ENCODE measurements at regions not wholly inside any gene's neighbourhood (a gene's known extent, or its start where the extent isn't known, plus 50 kb on each side); places are given as distances from the start of the nearest gene placed in this dataset.

DNA sequence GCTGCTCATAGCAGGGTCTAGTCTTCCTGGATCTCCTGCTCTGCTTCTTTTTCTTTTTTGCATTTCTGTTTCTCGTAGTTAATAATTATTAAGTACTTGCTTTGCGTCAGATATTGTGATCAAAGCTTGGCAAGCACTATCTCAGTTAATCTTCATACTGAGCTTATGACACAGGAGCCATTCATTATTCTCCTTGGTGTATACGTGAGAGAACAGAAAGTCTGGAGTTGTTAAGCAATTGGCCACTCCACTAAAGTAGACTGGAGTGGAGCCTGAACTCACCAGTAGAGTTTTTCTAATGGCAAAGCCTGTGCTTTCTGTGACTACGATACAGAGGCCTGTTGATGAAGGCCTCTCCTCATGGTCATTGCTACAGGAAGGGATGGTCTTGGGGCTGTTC is 285.9 kb downstream of the RFC3 start:
- in situ Hi-C loops (cut with HindIII; ENCODE audit: low sequenced_read_pairs), result no loop called here

DNA sequence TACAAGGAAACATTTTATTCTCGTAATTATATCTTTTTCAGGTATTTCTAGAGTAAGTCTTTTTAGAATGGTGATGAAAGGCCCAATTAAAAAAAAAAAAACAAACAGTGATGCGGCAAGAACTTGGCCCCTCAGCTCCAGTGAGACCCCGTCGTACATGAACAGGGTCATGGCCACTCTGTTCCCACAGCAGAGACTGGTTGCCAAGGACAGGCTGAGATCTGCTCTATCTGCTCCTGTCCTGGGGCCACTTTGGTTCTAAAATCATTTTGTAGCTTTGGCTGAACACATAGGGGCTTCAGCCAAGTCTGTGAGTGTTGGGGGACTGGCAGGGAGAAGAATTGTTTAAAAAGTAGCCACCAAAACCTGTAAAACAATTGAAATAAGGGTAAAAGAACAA is 286.9 kb downstream of the RFC3 start:
- in situ Hi-C loops (cut with HindIII; ENCODE audit: low sequenced_read_pairs), result no loop called here

DNA sequence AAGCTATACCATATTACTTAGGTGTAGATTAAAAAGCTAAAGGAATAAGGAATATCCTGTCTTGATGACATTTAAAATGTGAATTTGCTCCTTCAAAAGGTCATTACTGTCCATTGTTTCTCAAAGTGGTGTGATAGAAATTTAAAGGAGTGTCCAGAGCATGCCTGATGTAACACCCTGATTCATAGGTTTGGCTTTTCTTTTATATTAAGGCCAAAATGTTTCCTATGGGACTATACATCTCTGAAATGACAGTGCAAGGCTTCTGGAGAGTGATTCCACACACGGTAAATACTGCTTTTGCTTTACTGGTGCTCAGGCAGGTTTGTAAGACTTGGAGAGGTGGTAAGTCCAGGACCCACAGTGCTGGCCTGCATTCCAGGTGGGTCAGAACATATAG is 289.9 kb downstream of the RFC3 start:
- in situ Hi-C loops (cut with HindIII; ENCODE audit: low sequenced_read_pairs), result no loop called here

DNA sequence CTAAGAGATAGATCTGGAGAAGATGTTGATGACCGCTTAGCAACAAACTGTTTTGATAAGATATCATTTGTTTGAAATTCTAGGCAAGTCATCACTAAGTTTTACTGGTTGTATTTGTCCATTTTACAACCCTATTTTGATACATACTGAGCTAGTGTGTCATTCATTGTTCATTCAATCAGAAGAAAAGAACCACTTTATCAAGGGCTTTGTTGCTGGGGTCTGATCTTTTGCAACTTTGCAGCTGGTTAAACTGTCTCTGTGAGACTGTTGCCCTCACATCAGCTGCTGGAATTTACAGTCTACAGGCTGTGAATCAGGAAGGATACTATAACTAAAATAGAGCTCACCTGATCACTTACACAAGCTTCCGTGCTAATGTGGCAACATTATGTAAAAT is 290.5 kb downstream of the RFC3 start:
- in situ Hi-C loops (cut with HindIII; ENCODE audit: low sequenced_read_pairs), result no loop called here

DNA sequence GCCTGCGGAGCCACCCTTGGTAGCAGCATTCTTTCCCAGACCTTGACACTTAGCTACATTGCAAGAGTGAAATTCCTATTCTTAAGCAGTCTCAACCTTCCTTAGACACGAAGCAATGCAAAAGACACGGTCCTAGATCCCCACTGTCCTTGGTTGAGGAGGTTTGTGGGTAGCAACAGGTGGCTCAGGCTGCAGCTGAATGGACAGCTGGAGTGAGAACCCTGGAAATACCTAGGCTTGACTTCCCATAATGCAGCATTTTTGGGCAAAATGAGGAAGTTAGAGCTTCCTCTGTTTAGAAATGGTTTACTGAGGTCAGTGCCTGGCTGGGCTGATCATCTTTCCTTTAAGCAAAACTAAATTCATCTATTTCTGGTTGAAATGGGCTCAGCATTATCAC is 296.6 kb downstream of the RFC3 start:
- in situ Hi-C loops (cut with HindIII; ENCODE audit: low sequenced_read_pairs), result no loop called here

DNA sequence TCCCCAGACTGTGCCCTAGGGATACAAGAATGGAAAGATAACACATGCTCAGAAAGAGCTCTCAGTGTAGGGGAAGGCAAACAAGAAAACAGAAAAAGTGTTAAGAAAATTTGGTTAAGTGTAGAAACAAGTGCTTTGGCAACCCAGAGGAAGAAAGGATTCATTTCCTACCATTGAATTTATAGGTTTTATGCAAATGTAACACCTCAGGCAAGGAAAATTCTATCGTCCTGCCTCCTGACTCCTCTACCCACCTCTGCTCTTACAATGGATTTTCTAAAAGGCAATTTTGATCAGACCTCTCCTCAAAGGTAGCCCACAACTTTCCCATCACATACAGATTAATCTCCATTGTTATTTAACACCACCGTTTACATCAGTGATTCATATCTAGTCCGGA is 298.7 kb downstream of the RFC3 start:
- in situ Hi-C loops (cut with HindIII; ENCODE audit: low sequenced_read_pairs), result no loop called here

DNA sequence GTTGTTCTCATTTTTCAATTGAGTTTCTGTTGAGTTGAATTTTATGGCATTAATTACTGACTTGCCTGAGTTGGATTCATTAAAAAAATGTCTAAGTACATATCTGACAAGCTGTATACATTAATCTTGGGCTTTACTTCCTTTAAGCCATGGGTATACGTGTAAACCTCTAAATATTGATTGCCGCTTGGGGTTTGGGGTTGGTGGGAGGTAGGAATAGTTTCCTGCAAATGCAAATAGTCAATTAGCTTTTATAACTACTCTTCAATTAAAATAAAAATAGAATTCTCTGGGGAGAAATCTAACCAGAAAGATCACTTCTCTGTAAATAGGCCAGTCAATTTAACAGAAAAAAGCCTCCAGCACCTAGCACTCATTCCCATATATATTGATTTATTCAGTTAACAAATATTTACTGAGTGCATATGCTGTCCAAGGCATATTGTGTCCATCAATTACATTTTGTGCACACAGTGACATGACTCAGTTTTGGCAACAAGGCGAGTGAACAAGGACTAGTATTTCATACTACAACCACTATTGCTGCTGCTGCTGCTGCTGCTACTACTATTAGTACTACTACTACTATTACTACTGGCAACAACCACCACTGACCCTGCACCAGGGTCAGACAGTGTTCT is 306.8 kb downstream of the RFC3 start:
- in situ Hi-C loops (cut with HindIII; ENCODE audit: low sequenced_read_pairs), result no loop called here

DNA sequence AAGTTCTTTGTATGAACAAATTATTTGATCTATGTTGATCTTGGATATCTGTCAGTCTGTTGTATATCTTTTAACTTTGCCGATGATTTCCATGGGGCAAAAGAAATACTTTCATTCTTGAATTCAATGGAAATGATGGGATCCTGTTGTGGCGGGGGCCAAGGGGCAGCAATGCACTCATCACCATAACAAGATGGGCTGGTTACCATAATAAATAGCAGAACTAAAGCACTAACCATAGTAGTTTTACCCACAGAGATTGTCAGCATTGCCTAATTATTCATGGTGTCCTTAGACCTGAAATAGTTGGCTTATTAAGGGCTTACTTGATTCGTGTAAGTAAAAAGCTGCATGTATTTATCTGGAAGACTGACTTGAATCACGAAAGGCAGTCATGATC is 309.6 kb downstream of the RFC3 start:
- in situ Hi-C loops (cut with HindIII; ENCODE audit: low sequenced_read_pairs), result no loop called here

DNA sequence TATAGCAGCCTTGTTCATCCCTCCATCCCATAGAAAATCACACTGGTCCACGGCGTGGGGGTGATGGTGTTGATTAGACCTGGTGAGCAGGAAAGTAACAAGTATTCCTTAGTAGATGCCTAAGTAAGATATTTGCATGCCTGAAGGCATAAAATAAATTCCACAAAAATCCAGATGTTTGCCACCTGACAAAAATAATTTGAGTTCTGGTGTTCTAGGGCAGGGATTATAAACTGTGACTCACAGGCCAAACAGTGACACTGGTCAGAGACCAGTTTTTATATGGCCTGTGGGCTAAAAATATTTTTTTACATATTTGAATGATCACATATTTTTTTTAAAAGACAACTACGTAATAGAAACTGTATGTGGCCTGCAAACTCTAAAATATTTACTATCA is 310.7 kb downstream of the RFC3 start:
- in situ Hi-C loops (cut with HindIII; ENCODE audit: low sequenced_read_pairs), result no loop called here

DNA sequence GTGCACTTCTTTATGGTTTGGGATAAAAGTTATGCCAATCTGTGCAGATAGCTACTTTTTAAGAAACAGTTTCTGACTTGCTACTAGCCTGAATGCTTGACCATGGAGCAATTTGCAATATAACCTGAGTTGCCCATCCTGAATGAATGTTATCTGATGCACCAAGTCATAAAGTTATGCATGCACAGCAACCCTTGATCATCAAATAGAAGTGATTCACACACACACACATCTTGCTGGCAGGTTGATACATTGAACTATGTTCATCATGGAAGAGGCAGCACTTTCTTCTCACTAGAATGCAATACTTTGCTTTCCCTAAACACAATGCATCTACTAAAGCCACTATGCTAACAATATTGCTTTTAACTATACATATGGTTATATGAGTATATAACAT is 311.5 kb downstream of the RFC3 start:
- in situ Hi-C loops (cut with HindIII; ENCODE audit: low sequenced_read_pairs), result no loop called here

DNA sequence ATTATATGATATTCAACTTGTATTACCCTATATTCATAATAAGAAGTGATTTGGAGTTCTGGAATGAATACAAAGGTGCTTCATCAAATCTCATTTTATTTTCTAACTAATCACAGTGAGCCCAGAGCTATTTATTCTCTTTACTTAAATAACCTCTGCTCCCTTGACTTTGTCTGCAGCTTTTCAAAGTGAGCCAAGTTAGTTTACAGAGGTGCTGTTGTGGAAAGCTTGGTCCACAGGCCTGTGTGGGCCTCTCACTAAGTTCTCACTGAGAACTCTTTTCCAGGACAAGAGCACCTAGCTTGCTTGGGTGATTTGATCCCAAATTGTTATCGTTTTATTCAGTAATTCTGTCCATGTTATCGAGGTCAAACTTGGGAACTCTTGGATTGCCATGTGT is 319.3 kb downstream of the RFC3 start:
- in situ Hi-C loops (cut with HindIII; ENCODE audit: low sequenced_read_pairs), result no loop called here

DNA sequence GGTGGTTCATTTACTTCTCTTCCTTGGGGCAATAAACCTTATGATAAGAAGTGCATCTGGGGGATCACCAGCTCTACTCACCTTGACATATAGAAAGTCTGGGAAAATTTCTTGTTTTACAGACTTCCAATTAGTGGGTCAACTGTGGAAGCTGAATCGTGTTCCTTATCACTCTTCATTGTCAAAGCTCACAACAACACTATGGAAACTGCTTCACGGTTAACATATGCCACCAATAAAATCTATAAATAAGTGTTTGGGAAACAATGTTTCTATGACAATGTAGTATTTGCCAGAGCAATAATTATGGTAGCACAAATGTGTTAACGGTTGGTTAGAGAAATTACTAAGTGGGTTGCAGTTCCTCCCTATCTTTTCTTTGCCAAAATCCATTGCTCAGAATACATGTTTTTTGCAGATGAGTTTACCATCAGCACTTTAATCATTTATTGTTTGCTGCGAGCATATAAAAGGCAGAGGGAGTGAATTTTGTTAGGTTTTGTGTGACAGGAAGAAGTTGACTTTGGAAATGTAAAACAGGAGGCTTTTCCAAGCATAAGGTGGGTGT is 321.8 kb downstream of the RFC3 start:
- in situ Hi-C loops (cut with HindIII; ENCODE audit: low sequenced_read_pairs), result no loop called here

DNA sequence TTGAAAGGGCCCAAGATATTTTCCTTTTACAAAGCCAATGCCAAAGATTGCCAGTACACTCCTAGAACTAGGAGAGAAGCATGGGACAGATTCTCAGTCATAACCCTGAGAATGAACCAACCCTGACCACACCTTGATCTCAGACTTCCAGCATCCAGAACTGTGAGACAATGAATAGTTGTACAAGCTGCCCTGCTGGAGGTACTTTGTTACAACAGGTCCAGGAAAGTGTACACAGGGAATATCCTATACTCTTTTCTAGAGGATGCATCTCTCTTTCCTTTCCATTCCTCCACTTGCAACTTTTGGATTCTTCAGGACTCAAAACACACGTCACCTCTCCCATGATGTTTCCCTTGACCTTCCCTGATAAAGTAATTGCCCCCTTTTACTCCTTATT is 325.7 kb downstream of the RFC3 start:
- in situ Hi-C loops (cut with HindIII; ENCODE audit: low sequenced_read_pairs), result no loop called here

DNA sequence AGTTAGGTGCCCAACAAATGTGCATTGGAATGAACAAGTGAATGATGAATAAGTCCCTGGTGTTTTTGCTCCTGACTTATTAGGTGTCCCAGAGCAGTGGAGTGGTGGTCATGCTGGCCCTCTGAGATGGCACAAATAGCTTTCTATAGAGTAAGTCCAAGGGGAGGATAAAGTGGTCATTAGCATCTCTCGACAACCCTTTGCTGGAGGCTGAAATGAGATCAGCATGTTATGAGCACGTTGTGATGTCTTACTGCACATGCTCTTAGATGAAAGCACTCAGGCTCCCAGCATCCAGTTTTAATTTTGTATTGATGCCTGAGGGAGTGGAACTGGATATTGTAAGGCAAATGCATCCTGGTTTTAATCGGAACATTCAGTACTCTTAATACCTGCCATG is 326.2 kb downstream of the RFC3 start:
- in situ Hi-C loops (cut with HindIII; ENCODE audit: low sequenced_read_pairs), result no loop called here

DNA sequence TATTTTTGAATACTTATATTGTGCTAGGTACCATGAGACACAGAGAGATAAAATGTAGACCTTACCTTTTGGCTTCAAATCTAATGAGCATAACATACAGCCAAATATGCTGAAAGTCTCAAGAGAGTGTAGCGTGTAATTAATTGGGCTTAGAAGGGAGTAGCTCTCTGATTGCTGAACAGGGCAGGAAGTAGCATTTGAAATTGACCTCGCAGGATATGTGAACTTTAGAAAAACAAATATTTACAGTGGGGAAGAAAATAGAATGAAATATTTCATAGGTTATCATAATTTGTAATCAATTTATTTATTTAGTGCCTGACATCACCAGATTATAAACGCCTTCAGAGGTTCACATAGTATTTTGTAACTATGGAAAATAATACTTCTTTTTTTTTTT is 327.1 kb downstream of the RFC3 start:
- in situ Hi-C loops (cut with HindIII; ENCODE audit: low sequenced_read_pairs), result no loop called here

DNA sequence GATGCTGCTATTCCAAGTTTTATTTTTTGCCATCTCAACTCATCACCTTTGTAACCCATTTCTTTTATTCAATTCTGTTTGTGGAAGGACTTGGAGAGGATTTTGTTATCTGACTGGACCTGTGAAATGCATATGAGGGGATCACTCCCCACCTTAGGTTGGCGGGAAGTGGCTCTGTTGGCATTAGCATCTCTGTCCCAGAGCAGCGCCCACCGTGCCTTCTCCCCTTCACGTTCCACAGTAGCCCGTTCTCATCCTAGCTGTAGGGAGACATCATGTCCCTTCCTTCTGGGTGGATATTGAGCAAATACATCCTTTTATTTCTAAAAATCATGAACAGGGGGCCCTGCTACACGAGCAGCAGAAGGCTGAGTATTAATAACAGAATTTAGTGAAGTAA is 330.4 kb downstream of the RFC3 start:
- in situ Hi-C loops (cut with HindIII; ENCODE audit: low sequenced_read_pairs), result no loop called here

DNA sequence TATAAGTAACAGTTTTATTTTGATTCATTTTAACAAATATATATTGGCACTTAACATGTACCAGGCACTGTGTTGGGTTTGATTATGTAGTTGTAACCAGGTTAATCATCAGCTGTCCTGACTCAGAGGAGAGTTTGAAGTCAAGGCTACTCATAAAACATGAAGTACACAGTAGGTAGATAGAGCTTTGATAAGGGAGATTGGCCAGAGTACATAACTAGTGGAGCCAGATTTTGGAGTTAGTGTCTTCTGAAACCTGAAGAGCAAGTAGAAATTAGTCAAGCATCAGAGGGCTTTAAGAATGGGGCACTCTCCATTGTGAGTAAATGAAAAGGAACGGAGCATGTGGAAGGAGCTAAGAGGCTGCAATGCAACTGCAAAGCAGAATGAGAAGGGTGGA is 333.9 kb downstream of the RFC3 start:
- in situ Hi-C loops (cut with HindIII; ENCODE audit: low sequenced_read_pairs), result no loop called here

DNA sequence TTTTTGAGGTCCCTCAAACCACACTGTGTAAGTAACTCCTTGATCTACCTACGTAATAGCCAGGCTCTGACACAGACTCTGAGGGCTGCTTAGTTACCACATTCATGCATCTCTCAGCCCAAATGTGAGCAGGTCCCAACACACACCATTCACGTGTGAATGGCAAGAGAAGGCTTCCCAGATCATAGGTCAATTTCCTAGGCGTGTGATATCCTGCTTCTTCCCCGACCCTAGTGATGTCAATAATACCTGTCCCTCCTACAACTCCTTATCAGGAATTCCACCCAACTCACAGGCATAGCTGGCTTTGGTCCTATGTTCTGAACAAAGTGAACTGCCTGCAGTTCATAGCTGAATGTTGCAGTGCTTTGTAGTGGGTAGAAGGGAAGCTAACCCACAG is 334.5 kb downstream of the RFC3 start:
- in situ Hi-C loops (cut with HindIII; ENCODE audit: low sequenced_read_pairs), result no loop called here

DNA sequence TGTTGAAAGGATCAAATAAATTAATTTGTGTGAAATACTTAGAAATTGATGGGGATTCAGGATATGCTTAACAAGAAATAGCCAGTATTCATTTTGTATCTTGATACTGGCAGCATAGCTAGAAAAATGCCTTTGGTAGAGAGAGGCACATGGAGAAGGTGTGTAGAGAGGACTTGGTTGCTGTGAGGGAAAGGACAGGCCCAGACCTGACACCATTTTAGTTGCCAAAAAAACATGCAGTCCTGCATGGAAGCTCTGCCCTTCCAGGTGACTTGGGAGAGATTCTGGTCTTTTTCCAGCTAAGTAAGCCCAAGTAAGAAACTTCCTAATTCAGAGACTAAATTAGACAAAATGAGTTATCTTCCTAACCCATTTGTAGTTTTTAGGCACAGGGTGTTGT is 335.0 kb downstream of the RFC3 start:
- in situ Hi-C loops (cut with HindIII; ENCODE audit: low sequenced_read_pairs), result no loop called here

DNA sequence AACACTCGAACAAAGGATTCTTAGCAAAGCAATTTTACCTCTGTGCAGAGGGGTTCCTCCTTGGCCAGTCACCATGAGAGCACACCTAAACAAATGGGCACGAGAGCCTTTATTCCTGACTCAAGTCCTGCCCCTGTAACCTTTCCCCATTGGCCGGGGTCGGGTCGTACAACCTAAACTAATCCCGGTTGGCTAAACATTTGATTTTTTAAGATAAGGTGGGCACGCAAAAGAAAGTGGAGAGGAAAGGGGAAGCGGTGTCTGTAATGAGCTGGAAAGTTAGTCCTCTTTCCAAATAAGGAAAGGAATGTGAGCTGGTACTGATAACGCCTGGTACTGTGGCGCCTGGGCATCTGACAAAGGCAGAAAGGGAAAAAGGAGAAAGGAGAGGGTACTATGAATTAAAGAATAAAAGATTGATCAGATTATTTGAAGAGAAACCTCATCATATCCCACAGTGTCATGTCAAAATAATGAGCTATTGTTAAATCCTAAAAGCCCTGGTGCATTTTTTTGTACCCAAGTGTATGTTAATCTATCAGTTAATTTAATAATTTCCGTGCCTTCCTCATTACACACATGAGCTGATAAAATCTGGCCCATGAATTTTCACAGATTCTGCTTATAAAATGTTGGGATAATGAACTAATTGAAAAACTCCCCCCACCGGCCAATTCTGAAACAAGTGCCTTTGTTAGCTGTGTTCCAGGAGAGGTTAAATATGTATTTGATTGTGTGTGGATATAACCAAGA is 335.7 kb downstream of the RFC3 start:
- in situ Hi-C loops (cut with HindIII; ENCODE audit: low sequenced_read_pairs), result no loop called here

DNA sequence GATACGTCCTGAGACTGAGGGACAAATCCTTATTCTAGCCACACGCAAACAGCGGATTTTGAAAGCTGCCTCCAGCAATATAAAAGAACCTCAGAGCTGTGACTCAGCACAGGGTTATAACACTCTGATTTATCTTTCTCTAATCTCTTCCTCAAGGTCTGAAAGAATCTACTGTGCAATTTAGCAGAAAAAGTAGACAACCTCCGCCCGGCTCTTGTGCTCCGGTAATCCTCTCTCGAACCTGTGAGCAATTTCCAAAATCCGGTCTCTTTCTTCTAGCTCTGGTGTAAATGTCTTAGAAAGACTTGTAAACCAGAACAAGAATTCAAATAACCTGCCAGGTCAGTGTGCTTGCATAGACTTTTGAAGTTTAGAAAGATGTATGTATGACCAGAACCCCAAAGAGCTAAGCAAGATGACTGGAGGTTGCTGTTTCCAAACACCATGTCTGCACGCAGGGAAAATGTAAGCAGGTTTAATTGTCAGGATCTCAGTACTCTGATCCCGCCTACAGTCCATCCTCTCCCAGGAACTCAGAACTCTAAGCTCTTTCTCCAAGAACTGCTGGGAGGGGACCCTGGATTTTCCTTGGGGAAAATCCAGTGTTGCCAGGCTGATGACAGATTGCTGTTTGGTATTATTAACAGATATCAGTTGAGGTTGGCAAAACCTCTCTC is 338.1 kb downstream of the RFC3 start:
- in situ Hi-C loops (cut with HindIII; ENCODE audit: low sequenced_read_pairs), result no loop called here

DNA sequence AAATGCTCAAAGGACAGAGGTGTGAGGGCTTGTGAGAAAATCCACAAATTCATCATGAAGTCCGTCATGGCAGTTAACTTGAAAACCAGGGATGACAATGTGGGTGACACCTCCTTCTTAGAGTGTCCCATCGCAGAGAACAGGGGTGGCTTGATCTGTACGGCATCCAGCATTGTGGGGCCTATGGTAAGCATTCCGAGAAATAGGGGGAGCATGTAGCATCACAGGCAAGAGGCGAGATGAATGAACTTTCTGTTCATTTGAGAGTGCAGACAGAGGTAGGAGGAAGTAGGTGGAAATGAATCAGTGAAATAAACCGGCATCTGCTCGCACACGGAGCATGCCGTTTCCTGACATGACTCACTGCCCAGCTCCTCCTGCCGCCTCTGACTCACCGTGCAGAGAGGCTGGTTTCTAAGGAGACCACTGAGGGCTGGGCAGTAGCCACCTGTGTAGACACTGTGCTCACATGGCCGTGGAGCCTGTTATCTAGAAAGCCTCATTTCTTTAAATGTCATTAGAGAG is 339.0 kb downstream of the RFC3 start:
- in situ Hi-C loops (cut with HindIII; ENCODE audit: low sequenced_read_pairs), result no loop called here

All from endothelial cell of hepatic sinusoid (primary cell).